Osteocyte (in vitro differentiated cells): ENCODE measurements at regions not wholly inside any gene's neighbourhood (a gene's known extent, or its start where the extent isn't known, plus 50 kb on each side); places are given as distances from the start of the nearest gene placed in this dataset.
A peak's percentile ranks its signal among the peaks of the same experiment; 100 is the strongest.

ENCODE experiments used
- DNase-seq: peaks from one replicate; pipeline ENCODE4 v3.0.0; 2021; ENCODE audit warnings: mixed read lengths; ENCODE audit not compliant: unreplicated experiment; ENCODE audit errors: extremely low spot score
- H3K27ac Mint-ChIP-seq: one replicate; pipeline ENCODE4 v1.8.0; 2021; ENCODE audit warnings: mild to moderate bottlenecking, mixed read lengths; ENCODE audit not compliant: unreplicated experiment
- H3K27me3 Mint-ChIP-seq: one replicate; pipeline ENCODE4 v1.8.0; 2021; ENCODE audit warnings: mixed read lengths; ENCODE audit not compliant: unreplicated experiment
- H3K36me3 Mint-ChIP-seq: one replicate; pipeline ENCODE4 v1.8.0; 2021; ENCODE audit warnings: mixed read lengths; ENCODE audit not compliant: unreplicated experiment
- H3K4me1 Mint-ChIP-seq: one replicate; pipeline ENCODE4 v1.8.0; 2021; ENCODE audit warnings: mixed read lengths; ENCODE audit not compliant: unreplicated experiment
- H3K4me3 Mint-ChIP-seq: one replicate; pipeline ENCODE4 v1.8.0; 2021; ENCODE audit warnings: mild to moderate bottlenecking, moderate library complexity, mixed read lengths; ENCODE audit not compliant: unreplicated experiment
- H3K9me3 Mint-ChIP-seq: one replicate; pipeline ENCODE4 v1.8.0; 2021; ENCODE audit warnings: mixed read lengths; ENCODE audit not compliant: unreplicated experiment
- TF ChIP-seq, protein P1 (sequence below): fragments of 200-600 bp; sonication (generic); IDR thresholded peaks from 2 replicates; pipeline ENCODE4 v1.5.0; 2021; ENCODE audit warnings: antibody characterized with exemption, mild to moderate bottlenecking, moderate library complexity

DNA sequence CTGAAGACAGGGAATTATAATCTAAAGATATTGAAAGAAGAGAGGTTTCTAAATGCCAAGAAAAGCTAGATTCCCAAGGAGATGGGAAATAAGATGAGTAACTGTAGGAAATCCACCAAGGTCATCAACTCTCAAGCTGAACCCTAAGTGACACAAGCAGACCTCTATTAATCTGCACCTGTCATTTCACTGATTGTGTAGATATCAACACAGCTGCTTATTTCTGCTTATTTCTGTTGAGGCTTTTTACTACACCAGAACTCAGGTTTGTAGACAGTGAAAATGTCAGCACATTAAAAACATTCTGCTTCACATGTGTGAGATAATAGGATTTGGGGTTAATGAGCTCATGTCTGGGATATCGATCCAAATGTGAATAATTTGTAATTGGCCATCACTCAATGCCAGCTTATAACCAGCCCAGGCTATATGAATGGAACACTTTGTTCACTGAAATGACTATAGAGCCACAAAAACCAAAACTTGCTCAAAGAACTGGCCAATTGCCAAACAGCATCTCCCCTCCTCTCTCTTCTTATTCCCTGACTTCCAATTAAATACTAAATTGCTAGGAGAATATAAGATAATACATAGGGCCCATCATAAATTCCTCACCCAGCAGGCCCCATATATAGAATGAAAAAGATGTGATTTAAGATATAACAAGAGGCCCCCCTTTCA, 188.7 kb upstream of the ARID2 start:
- no peaks in the 10 kb centered on the region for H3K4me1 Mint-ChIP-seq
- no peak overlapping the region for H3K4me3 Mint-ChIP-seq
- H3K27me3 Mint-ChIP-seq, result peaks cover 21% of the 10 kb centered on the region
- no peaks in the 10 kb centered on the region for H3K9me3 Mint-ChIP-seq
- TF ChIP-seq, protein P1, sequence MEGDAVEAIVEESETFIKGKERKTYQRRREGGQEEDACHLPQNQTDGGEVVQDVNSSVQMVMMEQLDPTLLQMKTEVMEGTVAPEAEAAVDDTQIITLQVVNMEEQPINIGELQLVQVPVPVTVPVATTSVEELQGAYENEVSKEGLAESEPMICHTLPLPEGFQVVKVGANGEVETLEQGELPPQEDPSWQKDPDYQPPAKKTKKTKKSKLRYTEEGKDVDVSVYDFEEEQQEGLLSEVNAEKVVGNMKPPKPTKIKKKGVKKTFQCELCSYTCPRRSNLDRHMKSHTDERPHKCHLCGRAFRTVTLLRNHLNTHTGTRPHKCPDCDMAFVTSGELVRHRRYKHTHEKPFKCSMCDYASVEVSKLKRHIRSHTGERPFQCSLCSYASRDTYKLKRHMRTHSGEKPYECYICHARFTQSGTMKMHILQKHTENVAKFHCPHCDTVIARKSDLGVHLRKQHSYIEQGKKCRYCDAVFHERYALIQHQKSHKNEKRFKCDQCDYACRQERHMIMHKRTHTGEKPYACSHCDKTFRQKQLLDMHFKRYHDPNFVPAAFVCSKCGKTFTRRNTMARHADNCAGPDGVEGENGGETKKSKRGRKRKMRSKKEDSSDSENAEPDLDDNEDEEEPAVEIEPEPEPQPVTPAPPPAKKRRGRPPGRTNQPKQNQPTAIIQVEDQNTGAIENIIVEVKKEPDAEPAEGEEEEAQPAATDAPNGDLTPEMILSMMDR, result no peak
- DNase-seq, result no peak
- no peak overlapping the region for H3K27ac Mint-ChIP-seq
- H3K36me3 Mint-ChIP-seq, result no peaks in the 10 kb centered on the region

DNA sequence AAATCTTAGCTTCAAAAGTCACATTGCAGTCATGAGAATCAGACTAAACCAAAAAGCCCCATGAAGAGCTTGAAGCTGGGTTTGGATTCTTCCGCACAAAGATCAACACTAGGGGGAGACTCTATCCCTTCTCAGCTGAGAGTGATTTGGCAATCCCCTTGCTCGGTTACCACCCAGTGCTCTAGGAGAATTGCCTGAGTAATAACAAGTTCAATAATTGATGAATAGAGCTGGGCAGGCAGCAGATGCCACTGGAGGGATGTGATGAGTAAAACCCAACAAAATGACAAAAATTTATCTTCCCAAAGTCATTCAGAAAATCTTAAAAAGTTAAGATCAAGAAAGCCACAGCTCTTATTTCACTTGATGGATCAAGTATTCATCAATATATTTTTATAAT, 185.6 kb upstream of the ARID2 start:
- DNase-seq, result no peak
- H3K36me3 Mint-ChIP-seq, result no peaks in the 10 kb centered on the region
- H3K4me1 Mint-ChIP-seq, result no peaks in the 10 kb centered on the region
- TF ChIP-seq, protein P1, result peak; percentile 89
- no peak overlapping the region for H3K4me3 Mint-ChIP-seq
- no peak overlapping the region for H3K27ac Mint-ChIP-seq
- no peaks in the 10 kb centered on the region for H3K9me3 Mint-ChIP-seq
- H3K27me3 Mint-ChIP-seq, result peaks cover 20% of the 10 kb centered on the region

DNA sequence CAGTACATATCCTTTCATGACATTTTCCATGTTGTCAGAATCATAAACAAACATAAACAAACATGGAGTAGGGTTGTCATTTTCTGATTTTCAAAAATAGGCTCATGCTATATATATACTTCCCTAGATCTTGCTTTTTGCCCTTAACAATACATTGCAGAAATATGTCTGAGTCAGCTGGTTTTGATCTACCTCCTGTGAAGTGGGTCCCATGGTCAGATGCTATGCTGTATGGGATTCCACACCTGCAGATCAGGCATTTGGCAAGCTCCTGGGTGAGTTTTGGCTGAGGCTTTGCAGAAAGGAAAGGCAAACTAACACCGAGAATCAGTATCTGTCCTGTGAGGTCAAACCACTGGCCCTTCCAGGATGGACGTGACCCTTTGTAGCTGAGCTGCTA, 183.0 kb upstream of the ARID2 start:
- Mint-ChIP-seq H3K36me3 (no peaks in the 10 kb centered on the region), H3K4me3 (no peak overlapping the region), H3K27ac (no peak overlapping the region), H3K4me1 (no peaks in the 10 kb centered on the region), H3K27me3 (peaks cover 19% of the 10 kb centered on the region), H3K9me3 (no peaks in the 10 kb centered on the region)
- TF ChIP-seq, protein P1, result no peak
- DNase-seq, result no peak

DNA sequence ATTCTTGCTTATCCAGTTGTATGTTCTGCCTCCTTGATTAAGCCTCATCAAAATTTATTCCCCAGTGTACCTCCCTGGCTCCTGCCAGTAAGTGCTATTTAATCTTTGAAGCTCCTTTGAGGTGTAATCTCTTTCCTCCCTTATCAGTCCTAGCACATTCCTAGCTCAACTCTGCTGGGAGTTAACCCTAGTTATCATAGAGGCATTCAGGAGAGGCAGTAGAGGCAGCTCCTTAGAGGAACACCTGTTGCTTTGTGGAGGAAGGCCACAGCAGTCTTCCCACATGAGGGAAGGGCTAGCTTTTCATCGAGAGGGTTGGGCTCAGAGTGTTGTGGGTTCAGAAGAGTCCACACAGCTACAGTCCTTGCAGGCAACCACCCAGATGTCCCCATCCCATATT, 182.4 kb upstream of the ARID2 start:
- TF ChIP-seq, protein P1, result no peak
- no peaks in the 10 kb centered on the region for H3K4me1 Mint-ChIP-seq
- peaks cover 19% of the 10 kb centered on the region for H3K27me3 Mint-ChIP-seq
- no peaks in the 10 kb centered on the region for H3K36me3 Mint-ChIP-seq
- no peak overlapping the region for H3K4me3 Mint-ChIP-seq
- H3K27ac Mint-ChIP-seq, result no peak overlapping the region
- H3K9me3 Mint-ChIP-seq, result no peaks in the 10 kb centered on the region
- DNase-seq, result no peak

DNA sequence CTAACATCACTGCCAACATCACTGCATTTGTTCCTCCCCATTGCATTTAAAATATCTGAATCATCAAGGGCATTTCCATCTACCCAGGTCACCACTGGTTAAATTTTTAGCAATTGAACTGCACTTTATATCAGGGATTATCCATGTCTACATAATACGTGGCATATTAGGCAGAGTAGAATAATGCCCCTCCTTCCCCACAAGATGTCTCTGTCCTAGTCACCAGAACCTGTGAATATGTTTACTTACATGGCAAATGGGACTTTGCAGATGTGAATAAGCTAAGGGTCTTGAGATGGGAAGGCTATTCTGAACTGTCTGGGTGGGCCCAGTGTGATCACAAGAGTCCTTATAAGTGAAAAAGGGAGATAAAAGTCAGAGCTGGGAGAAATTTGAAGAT, 181.7 kb upstream of the ARID2 start:
- H3K36me3 Mint-ChIP-seq, result no peaks in the 10 kb centered on the region
- TF ChIP-seq, protein P1, result no peak
- H3K27ac Mint-ChIP-seq, result no peak overlapping the region
- no peaks in the 10 kb centered on the region for H3K9me3 Mint-ChIP-seq
- H3K27me3 Mint-ChIP-seq, result peaks cover 17% of the 10 kb centered on the region
- no peaks in the 10 kb centered on the region for H3K4me1 Mint-ChIP-seq
- no peak overlapping the region for H3K4me3 Mint-ChIP-seq
- DNase-seq, result no peak
